GM12872 (cell line): ENCODE measurements at regions not wholly inside any gene's neighbourhood (a gene's known extent, or its start where the extent isn't known, plus 50 kb on each side); places are given as distances from the start of the nearest gene placed in this dataset.

Experiments
- TF ChIP-seq, protein P1 (sequence below): IDR thresholded peaks from 3 replicates; pipeline ENCODE4 v1.5.1; 2011; ENCODE audit warnings: low read depth, mild to moderate bottlenecking, low read length, moderate library complexity; ENCODE audit not compliant: insufficient read depth

DNA sequence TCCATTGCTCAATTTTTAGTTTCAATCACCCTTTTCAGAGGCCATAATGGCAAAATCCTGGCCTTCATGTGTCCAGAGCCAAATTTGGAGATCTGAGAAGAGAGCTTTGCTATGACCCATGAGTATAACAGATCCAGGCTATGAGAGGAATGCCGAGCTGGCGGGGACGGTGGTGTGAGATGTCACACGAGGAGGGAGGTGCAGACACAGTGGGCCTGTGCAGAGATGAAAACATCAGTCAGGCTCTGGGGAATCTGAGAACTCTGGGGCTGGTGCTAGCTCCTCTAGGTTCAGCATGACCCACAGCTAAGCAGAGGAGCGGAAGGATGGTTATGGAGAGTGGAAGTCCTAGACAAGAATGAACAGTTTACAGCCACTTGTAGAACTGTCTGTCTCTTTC lies 398.3 kb upstream of the ATP10A start:
- TF ChIP-seq, protein P1, sequence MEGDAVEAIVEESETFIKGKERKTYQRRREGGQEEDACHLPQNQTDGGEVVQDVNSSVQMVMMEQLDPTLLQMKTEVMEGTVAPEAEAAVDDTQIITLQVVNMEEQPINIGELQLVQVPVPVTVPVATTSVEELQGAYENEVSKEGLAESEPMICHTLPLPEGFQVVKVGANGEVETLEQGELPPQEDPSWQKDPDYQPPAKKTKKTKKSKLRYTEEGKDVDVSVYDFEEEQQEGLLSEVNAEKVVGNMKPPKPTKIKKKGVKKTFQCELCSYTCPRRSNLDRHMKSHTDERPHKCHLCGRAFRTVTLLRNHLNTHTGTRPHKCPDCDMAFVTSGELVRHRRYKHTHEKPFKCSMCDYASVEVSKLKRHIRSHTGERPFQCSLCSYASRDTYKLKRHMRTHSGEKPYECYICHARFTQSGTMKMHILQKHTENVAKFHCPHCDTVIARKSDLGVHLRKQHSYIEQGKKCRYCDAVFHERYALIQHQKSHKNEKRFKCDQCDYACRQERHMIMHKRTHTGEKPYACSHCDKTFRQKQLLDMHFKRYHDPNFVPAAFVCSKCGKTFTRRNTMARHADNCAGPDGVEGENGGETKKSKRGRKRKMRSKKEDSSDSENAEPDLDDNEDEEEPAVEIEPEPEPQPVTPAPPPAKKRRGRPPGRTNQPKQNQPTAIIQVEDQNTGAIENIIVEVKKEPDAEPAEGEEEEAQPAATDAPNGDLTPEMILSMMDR, result no peak

DNA sequence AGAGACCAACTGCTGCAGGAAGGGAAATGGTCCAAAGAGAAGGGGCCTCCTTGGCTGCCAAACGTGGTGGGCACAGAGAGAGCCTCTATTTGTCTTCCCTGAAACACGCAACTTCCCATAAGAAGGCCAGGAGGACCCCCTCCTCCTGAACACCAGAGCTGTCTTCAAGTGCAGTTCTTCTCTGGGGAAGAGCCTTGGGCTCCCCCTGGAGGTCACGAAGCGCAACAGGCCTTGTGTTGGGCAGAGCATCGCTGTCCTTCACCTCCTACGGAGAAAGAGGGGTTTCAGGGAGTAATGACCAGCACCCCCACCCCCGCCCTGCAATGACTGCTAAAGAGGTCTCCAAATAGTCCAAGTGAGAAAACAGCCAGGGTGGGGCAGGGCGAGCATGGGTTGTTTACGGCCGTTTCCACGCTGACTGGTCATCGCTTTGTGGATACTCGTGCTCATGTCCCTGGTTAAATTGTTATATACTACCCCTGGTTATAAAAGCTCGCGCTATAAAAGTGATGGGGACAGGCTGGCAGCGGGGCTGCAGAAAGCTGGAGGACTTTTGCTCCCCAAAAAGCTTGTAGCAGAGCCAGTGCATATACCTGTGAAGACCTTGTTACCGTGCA lies 397.5 kb upstream of the ATP10A start:
- TF ChIP-seq, protein P1, result peak; percentile 61

DNA sequence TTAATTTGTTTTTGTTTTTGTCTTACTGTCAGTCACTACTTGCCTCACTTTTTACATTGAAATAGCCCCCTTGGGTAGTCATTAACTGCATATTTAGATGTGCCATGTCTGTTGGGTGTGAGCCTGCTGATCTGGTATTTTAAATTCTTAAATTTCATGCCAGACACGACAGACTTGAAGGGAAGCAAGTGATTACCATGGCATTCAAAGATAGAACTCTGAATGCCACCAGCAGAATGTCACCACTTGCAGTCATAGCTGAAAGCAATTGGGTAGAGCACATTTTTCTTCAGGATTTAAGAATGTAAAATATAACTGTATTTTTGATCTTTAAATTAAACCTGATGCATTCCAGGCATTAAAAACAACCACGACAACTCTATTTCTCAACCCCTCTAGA lies 396.5 kb upstream of the ATP10A start:
- TF ChIP-seq, protein P1, result no peak

DNA sequence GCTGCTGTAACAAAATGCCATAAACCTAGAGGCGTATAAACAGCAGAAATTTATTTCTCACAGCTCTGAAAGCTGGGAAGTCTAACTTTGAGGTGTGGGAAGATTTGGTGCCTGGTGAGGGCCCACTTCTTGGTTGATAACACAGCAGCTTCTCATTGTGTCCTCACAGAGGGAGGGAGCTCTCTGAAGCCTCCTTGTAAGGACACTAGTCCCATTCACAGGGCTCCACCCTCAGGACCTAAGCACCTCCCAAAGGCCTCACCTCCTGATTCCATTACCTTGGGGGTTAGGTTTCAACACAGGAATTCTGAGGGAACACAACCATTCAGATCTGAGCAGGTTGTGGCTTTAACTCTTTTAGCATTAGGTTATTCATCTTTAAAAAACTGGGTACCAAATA lies 380.3 kb upstream of the ATP10A start:
- TF ChIP-seq, protein P1, result no peak

DNA sequence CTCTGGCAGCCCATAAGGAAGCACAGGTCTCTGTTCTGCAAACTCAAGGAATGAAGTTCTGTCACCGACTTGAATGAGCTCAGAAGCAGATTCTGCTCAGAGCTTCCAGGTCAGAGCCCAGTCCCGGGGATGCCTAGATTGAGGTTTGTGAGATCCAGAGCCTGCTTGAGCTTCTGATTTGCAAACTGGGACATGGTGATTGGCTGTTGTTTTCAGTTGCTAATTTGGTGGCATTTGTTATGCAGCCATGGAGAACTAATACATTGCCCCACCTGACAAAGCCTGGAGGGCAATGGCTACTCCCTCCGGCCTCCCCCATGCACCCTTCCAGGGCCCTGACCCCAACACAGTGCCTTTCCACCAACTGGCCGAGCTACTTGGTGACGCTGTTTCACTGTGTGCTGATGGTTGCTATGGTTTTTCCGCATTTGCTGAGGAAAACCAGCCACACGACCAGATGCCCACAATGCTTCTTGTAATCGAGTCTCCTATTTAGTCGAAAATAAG lies 379.5 kb upstream of the ATP10A start:
- TF ChIP-seq, protein P1, result no peak

DNA sequence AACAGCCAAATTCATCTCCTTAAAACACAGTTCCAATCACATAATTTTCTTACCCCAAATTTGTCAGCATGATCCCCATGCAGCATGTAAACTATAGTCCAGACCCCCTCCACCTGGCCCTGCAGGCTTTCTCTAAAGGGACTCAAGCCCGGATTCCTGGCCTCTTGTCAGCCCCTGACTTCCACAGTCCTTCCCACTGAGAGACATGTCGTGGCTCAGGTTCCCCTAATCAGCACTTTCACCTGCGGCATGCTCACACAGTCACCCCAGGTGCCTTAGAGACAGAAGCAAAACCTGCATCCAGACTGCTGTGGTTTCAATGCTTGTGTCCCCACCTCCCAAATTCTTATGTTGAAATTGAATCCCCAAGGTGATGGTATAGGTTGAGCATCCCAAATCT lies 372.7 kb upstream of the ATP10A start:
- TF ChIP-seq, protein P1, result no peak

DNA sequence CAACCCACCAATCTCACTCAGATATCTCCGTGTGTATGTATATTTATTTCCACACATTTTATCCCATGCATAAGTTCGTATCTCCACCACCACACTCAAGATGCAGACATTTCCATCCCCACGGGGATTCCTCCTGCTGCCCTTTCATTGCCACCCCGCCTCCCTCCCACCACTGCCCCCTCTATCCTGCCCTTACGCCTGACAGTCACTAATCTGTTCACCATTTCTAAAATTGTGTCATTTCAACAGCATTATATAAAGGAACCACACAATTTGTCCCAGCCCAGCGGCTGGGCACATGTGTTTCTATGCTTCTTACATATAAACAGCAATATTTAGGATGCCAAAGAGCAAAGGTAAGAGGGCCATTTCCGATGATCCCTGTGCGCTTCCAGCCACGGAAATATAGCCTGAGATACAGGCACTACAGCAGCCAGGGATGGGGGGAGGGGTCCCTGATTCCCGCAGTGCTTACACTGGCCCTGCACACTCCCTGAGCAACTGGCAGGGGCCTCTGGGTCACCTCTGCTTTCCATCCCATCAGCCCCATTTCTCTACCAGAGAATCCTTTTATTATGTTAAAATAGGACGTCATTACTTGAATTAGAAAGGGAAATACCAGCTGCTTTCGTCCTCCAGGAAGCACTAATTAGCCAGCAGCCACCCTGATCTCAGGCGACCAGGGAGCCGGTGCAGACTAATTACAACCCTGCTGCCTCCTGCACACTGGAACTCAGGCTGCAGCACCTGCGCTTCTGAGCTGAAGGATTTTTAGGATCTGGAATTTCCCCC lies 372.0 kb upstream of the ATP10A start:
- TF ChIP-seq, protein P1, result no peak
